IPS-NIHi7 (cell line): ENCODE measurements at regions not wholly inside any gene's neighbourhood (a gene's known extent, or its start where the extent isn't known, plus 50 kb on each side); places are given as distances from the start of the nearest gene placed in this dataset.

Source experiments
- DNase-seq: peaks from one replicate; pipeline ENCODE4 v3.0.0; 2012; ENCODE audit warnings: mixed read lengths; ENCODE audit errors: extremely low spot score

- no peak for DNase-seq
Measured at GRCh38 chr5:128667152-128667551, 129.1 kb upstream of the FBN2 start.

GRCh38 chr5:128667751-128668150 lies 129.7 kb upstream of the FBN2 start:
- no peak for DNase-seq

GRCh38 chr5:128668921-128669320 lies 130.9 kb upstream of the FBN2 start:
- DNase-seq: no peak

- no peak for DNase-seq
Measured at GRCh38 chr5:128669803-128670202, 131.8 kb upstream of the FBN2 start.

- no peak for DNase-seq
Measured at GRCh38 chr5:128671943-128672342, 133.9 kb upstream of the FBN2 start.

- no peak for DNase-seq
Measured at GRCh38 chr5:128673000-128673399, 135.0 kb upstream of the FBN2 start.

- DNase-seq: no peak
Measured at GRCh38 chr5:128673411-128673957, 135.4 kb upstream of the FBN2 start.

- DNase-seq: no peak
Measured at GRCh38 chr5:128673970-128674369, 135.9 kb upstream of the FBN2 start.

GRCh38 chr5:128674837-128675446 lies 136.9 kb upstream of the FBN2 start:
- peak; percentile 58 for DNase-seq

GRCh38 chr5:128681096-128681495 lies 143.1 kb upstream of the FBN2 start:
- DNase-seq: no peak

GRCh38 chr5:128681764-128682592 lies 143.9 kb upstream of the FBN2 start:
- DNase-seq: no peak

- no peak for DNase-seq
Measured at GRCh38 chr5:128682669-128683068, 144.6 kb upstream of the FBN2 start.

GRCh38 chr5:128684961-128685360 lies 146.9 kb upstream of the FBN2 start:
- DNase-seq: no peak

- no peak for DNase-seq
Measured at GRCh38 chr5:128687930-128688329, 149.9 kb upstream of the FBN2 start.

GRCh38 chr5:128693764-128694163 lies 155.7 kb upstream of the FBN2 start:
- DNase-seq: no peak

- DNase-seq: peak; percentile 57
Measured at GRCh38 chr5:128695791-128696530, 157.9 kb upstream of the FBN2 start.

GRCh38 chr5:128701301-128701700 lies 163.3 kb upstream of the FBN2 start:
- no peak for DNase-seq

GRCh38 chr5:128703322-128703721 lies 165.3 kb upstream of the FBN2 start:
- no peak for DNase-seq

GRCh38 chr5:128706269-128706668 lies 168.2 kb upstream of the FBN2 start:
- no peak for DNase-seq

GRCh38 chr5:128708841-128709240 lies 170.8 kb upstream of the FBN2 start:
- no peak for DNase-seq

- no peak for DNase-seq
Measured at GRCh38 chr5:128711216-128711615, 173.2 kb upstream of the FBN2 start.

GRCh38 chr5:128714551-128714950 lies 176.5 kb upstream of the FBN2 start:
- DNase-seq: no peak
